B cell (primary cell): ENCODE measurements at regions not wholly inside any gene's neighbourhood (a gene's known extent, or its start where the extent isn't known, plus 50 kb on each side); places are given as distances from the start of the nearest gene placed in this dataset.

Source experiments
- ATAC-seq: fragments of 200-7000 bp; cut with Tn5 transposase; one replicate; pipeline ENCODE4 v1.10.0; 2021; ENCODE audit warnings: low read depth, mild to moderate bottlenecking, moderate number of reproducible peaks, moderate library complexity
- CTCF ChIA-PET: fragments of 350-600 bp; sonication (Branson Sonifier 250); formaldehyde crosslinking; loops from one replicate; lab custom pipeline; 2021; ENCODE audit warnings: antibody characterized with exemption, inconsistent platforms; lab: Charles Lee
- POLR2A ChIA-PET: fragments of 350-600 bp; sonication (Branson Sonifier 250); formaldehyde crosslinking; loops from one replicate; lab custom pipeline; 2021; ENCODE audit warnings: antibody characterized with exemption; lab: Charles Lee
- DNase-seq: peaks from one replicate; pipeline ENCODE4 v3.0.0; 2013
- H2AFZ ChIP-seq: 2 replicates; pipeline ENCODE4 v1.6.1; 2012; ENCODE audit warnings: mild to moderate bottlenecking, low read depth, low read length; ENCODE audit not compliant: insufficient read depth, poor library complexity, severe bottlenecking
- H3K27ac ChIP-seq, 2 donors: 1 replicate in 1 of 2; 2 replicates in 1 of 2; pipeline ENCODE4 v1.5.1; 2012 to 2013; ENCODE audit warnings: low read length in 2 of 2, mild to moderate bottlenecking in 2 of 2, moderate library complexity in 1 of 2
- H3K27me3 ChIP-seq, 4 experiments: fragments of 200-600 bp in 1 of 4; sonication (generic) in 1 of 4; replicated peaks in 1 of 4; 1 replicate in 2 of 4; 2 replicates in 2 of 4; pipeline versions ENCODE4 v1.6.1 to v1.7.0; 2013 to 2016; ENCODE audit warnings: low read length in 3 of 4, mild to moderate bottlenecking in 2 of 4, mixed read lengths in 1 of 4, moderate library complexity in 1 of 4; ENCODE audit not compliant: insufficient read depth in 4 of 4, control insufficient read depth in 3 of 4; ENCODE audit errors: control extremely low read depth in 1 of 4
- H3K36me3 ChIP-seq, 2 experiments: replicated peaks in 1 of 2; 1 replicate in 1 of 2; 2 replicates in 1 of 2; pipeline versions ENCODE4 v1.6.1 to v1.7.1; 2013; ENCODE audit warnings: low read length in 1 of 2; ENCODE audit not compliant: insufficient read depth in 2 of 2, control insufficient read depth in 1 of 2; ENCODE audit errors: control extremely low read depth in 1 of 2, extremely low read depth in 1 of 2
- H3K4me1 ChIP-seq, 2 donors: fragments of 200-600 bp in 1 of 2; sonication (generic) in 1 of 2; 1 replicate in 1 of 2; 2 replicates in 1 of 2; pipeline versions ENCODE4 v1.5.1 to v1.6.1; 2013 to 2017; ENCODE audit warnings: low read length in 2 of 2; ENCODE audit not compliant: control insufficient read depth in 2 of 2, insufficient read depth in 2 of 2
- H3K4me2 ChIP-seq: replicated peaks from 2 replicates; pipeline ENCODE3; 2012; ENCODE audit warnings: mild to moderate bottlenecking, low read depth, low read length; ENCODE audit not compliant: poor library complexity, severe bottlenecking
- H3K4me3 ChIP-seq, 5 experiments: fragments of 200-600 bp in 1 of 5; sonication (generic) in 1 of 5; 1 replicate in 3 of 5; 2 replicates in 2 of 5; pipeline versions ENCODE4 v1.5.1 to v1.7.0; 2011 to 2016; ENCODE audit warnings: low read length in 4 of 5, mild to moderate bottlenecking in 4 of 5, low read depth in 2 of 5, control low read depth in 1 of 5, moderate library complexity in 1 of 5; ENCODE audit not compliant: insufficient read depth in 1 of 5; ENCODE audit errors: control extremely low read depth in 1 of 5, extremely low read depth in 1 of 5
- H3K79me2 ChIP-seq: fragments of 200-600 bp; sonication (generic); one replicate; pipeline ENCODE4 v1.6.0; 2016; ENCODE audit warnings: low read length; ENCODE audit not compliant: control insufficient read depth, insufficient read depth
- H3K9ac ChIP-seq: fragments of 200-600 bp; sonication (generic); 2 replicates; pipeline ENCODE4 v1.6.1; 2017; ENCODE audit warnings: mild to moderate bottlenecking, low read length, moderate library complexity
- H3K9me3 ChIP-seq, 3 donors: one replicate each; pipeline versions ENCODE4 v1.6.1 to v1.7.1; 2013; ENCODE audit warnings: low read length in 2 of 3; ENCODE audit not compliant: control insufficient read depth in 2 of 3, insufficient read depth in 1 of 3; ENCODE audit errors: control extremely low read depth in 1 of 3
- H4K20me1 ChIP-seq: 2 replicates; pipeline ENCODE4 v1.6.0; 2012; ENCODE audit warnings: mild to moderate bottlenecking, low read length; ENCODE audit not compliant: insufficient read depth, control insufficient read depth, poor library complexity, severe bottlenecking
- H3K27ac Mint-ChIP-seq: one replicate; pipeline ENCODE4 v1.8.0; 2021; ENCODE audit warnings: mixed read lengths
- H3K27me3 Mint-ChIP-seq: one replicate; pipeline ENCODE4 v1.8.0; 2021; ENCODE audit warnings: mixed read lengths
- H3K4me1 Mint-ChIP-seq: one replicate; pipeline ENCODE4 v1.8.0; 2021; ENCODE audit warnings: mixed read lengths
- H3K4me3 Mint-ChIP-seq: one replicate; pipeline ENCODE4 v1.8.0; 2021; ENCODE audit warnings: mixed read lengths
- H3K9me3 Mint-ChIP-seq: one replicate; pipeline ENCODE4 v1.8.0; 2022; ENCODE audit warnings: mixed read lengths; ENCODE audit not compliant: insufficient read depth
- EZH2 ChIP-seq: IDR thresholded peaks from 2 replicates; pipeline ENCODE4 v1.6.1; 2012; ENCODE audit warnings: borderline replicate concordance, low read depth, mild to moderate bottlenecking, moderate library complexity, low read length; ENCODE audit not compliant: insufficient read depth, poor library complexity, severe bottlenecking
- WGBS: methylation state at CpG from one replicate; pipeline ENCODE4 v1.1.5; 2013; ENCODE audit warnings: missing lambda C conversion rate; ENCODE audit not compliant: insufficient coverage; 5-methylcytosine and 5-hydroxymethylcytosine counted together
- intact Hi-C: fragments of 100-400 bp; cut with micrococcal nuclease; formaldehyde crosslinking; loops from one replicate; pipeline ENCODE4 v1.10.0; 2022
- TF ChIP-seq, protein P1 (sequence below): fragments of 200-600 bp; IDR thresholded peaks from one replicate; pipeline ENCODE4 v1.8.0; 2022; ENCODE audit warnings: antibody characterized with exemption, mild to moderate bottlenecking

DNA sequence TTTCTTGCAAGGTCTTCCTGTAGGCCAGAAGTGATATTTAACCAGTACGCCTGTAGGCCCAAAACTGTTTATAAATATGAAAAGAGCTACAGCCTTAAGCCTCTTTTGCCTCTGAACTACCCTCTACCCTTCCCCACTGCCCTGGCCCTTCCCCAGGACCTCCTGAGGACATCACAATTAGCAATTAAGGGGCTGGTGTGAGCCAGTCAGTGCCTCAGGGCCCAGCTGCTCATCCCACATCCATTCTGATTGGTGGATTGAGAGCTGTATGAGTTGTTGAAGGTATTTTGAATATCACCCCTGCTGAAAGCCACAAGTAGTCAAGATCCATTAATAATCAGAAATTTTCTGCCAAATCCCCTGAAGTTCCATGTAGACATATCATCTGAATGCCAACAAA, 126.3 kb upstream of the TACR1 start:
- no CpG with 5 or more reads among the region's 1 CpG for WGBS
- intact Hi-C loops = no loop called here
- no peak overlapping the region for H3K27ac ChIP-seq
- H2AFZ ChIP-seq = no peak overlapping the region
- Mint-ChIP-seq H3K27ac (no peak overlapping the region), H3K27me3 (no peaks in the 10 kb centered on the region), H3K9me3 (no peaks in the 10 kb centered on the region), H3K4me3 (no peak overlapping the region), H3K4me1 (peaks cover 32% of the 10 kb centered on the region)
- no peak overlapping the region for H3K4me3 ChIP-seq
- TF ChIP-seq EZH2 = no peak
- TF ChIP-seq, protein P1, sequence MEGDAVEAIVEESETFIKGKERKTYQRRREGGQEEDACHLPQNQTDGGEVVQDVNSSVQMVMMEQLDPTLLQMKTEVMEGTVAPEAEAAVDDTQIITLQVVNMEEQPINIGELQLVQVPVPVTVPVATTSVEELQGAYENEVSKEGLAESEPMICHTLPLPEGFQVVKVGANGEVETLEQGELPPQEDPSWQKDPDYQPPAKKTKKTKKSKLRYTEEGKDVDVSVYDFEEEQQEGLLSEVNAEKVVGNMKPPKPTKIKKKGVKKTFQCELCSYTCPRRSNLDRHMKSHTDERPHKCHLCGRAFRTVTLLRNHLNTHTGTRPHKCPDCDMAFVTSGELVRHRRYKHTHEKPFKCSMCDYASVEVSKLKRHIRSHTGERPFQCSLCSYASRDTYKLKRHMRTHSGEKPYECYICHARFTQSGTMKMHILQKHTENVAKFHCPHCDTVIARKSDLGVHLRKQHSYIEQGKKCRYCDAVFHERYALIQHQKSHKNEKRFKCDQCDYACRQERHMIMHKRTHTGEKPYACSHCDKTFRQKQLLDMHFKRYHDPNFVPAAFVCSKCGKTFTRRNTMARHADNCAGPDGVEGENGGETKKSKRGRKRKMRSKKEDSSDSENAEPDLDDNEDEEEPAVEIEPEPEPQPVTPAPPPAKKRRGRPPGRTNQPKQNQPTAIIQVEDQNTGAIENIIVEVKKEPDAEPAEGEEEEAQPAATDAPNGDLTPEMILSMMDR = no peak
- ChIA-PET CTCF (no interaction called here), POLR2A (no interaction called here)
- H3K36me3 ChIP-seq = no peaks in the 10 kb centered on the region
- H3K4me2 ChIP-seq = no peak overlapping the region
- H3K79me2 ChIP-seq = no peaks in the 10 kb centered on the region
- peaks cover 5% of the 10 kb centered on the region for H4K20me1 ChIP-seq
- H3K9ac ChIP-seq = no peak overlapping the region
- H3K9me3 ChIP-seq = no peaks in the 10 kb centered on the region
- no peak for ATAC-seq
- peaks cover 0 to 8% of the 10 kb centered on the region in 2 donors for H3K4me1 ChIP-seq
- H3K27me3 ChIP-seq = no peaks in the 10 kb centered on the region
- DNase-seq = no peak

DNA sequence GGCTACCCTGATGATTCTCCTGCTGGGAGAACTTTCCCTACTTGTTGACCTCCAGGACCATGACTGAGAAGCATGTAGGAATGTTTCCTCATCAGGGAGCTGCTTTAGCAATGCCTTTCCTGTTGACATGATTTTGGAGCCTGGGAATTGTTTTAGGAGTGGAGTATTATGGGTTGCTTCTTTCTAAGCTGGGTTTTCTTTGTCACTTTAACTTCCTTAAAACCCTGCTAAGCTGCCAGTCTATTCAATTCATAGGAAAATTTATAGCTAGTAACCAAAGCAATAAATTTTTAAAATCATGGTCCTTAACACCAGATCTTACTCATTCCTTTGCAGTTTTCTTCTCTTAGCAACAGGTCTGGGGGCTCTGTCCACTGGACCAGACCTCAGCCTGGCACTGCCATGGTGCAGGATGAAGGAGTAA, 125.6 kb upstream of the TACR1 start:
- no peak for DNase-seq
- no peak for ATAC-seq
- Mint-ChIP-seq H3K4me3 (no peak overlapping the region), H3K9me3 (no peaks in the 10 kb centered on the region), H3K4me1 (peaks cover 32% of the 10 kb centered on the region), H3K27ac (no peak overlapping the region), H3K27me3 (no peaks in the 10 kb centered on the region)
- TF ChIP-seq, protein P1 = no peak
- no peak for TF ChIP-seq EZH2
- Histone ChIP-seq H3K4me3 (no peak overlapping the region), H3K27me3 (no peaks in the 10 kb centered on the region), H2AFZ (no peak overlapping the region), H3K9me3 (no peaks in the 10 kb centered on the region), H3K4me2 (no peak overlapping the region), H3K36me3 (no peaks in the 10 kb centered on the region), H3K4me1 (peaks cover 0 to 8% of the 10 kb centered on the region in 2 donors), H3K79me2 (no peaks in the 10 kb centered on the region), H4K20me1 (peaks cover 5% of the 10 kb centered on the region), H3K27ac (no peak overlapping the region), H3K9ac (no peak overlapping the region)
- intact Hi-C loops = no loop called here
- CTCF ChIA-PET = no interaction called here
- POLR2A ChIA-PET = no interaction called here
